ENCODE measurements at regions not wholly inside any gene's neighbourhood (a gene's known extent, or its start where the extent isn't known, plus 50 kb on each side); places are given as distances from the start of the nearest gene placed in this dataset.

DNA sequence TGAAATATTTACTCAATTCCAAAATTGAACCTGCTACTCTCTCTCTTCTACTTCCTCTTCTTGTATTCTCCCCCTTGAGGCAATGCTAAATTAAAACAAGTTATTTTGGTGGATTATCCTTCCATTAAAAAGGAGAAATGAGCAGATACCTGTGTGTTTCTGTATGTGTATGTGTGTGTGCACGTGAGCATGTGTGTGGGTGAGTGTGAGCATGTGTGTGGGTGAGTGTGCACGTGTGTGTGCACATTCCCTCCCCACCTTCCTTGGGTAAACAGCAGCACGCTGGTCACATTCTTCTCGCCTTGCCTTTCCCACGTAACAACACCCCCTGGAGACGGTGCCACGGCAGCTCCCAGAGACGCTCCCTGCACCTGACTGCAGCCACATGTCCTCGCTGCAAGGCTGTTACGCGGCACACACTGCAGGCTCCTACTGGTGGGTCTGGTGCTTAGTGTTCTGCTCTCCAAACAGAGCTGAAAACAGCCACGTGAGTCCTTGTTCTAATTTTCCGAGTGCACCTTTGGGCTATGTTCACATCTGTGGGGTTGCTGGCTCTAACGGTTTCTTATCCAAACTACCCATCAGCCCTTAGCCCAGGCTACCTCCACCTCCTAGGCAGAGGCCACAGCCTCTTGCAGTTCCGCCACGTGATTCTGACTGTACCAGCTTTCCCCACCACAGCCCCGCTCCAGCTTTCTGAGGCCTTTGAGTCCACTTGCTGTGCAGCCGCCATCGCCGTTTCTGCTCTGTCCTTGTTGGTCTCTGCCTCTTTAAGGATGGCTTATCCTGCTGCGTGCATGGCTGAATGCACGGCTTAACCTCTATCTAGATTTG, 123.4 kb downstream of the CTTN start:
- Mint-ChIP-seq H3K9me3 (no peaks in the 10 kb centered on the region), H3K36me3 (no peaks in the 10 kb centered on the region), H3K27ac (no peak overlapping the region), H3K4me3 (no peak overlapping the region), H3K4me1 (peaks cover 0 to 2% of the 10 kb centered on the region in 2 donors), H3K27me3 (peaks cover 23 to 27% of the 10 kb centered on the region in 2 donors)
- DNase-seq (no peak), ATAC-seq (replicated peaks) (no peak)

DNA sequence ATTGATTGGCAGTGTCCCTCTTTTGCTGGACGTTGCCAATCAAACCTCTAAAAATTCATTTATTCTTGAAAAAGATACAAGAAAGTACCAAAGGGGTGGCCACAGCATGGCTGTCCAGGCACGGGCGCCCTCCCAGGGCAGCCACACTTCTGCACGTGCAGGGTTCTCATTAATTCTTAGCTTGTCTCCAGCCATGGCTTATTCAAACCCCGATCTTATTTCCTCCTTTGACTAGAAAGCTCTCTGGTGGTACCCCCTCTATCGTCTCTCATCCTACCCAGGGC, 123.9 kb downstream of the CTTN start:
- Mint-ChIP-seq H3K27me3 (peaks cover 23 to 32% of the 10 kb centered on the region in 2 donors), H3K4me1 (peaks cover 0 to 2% of the 10 kb centered on the region in 2 donors), H3K27ac (no peak overlapping the region), H3K36me3 (no peaks in the 10 kb centered on the region), H3K9me3 (no peaks in the 10 kb centered on the region), H3K4me3 (no peak overlapping the region)
- no peak for ATAC-seq (replicated peaks)
- DNase-seq, result no peak

DNA sequence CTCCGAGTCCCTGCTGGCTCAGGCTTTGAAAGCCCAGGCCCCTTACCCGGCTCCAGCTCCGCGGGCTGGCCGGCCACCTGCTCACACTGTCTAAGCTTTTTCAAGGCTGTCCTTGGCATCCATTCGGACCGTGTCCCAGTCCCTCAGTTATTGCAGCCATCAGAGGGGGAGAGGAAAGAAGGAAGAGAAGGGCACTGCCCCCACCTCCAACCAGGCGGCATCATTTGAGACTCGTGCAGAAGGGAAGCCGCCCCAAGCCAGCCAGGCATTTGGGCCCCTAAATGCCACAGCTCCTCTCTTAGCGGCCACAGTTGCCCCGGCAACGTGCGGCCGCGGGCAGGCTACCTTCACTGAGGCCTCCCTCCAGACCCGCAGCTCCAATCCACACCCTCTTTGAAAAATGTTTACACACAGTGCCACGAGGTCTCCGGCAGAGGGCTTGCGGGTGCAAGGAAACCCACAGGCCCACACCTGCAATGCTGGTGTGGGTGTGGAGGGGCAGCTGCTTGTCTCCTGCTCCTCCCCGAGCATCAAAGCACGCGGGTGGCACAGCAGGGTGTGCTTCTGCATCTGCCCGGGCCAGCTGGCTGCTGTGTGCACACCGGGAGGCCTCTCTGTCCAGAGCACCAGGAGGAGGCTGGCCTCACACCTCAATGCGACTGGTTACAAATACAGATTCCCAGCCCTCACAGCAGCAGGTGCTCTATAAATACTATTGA, 124.4 kb downstream of the CTTN start:
- H3K9me3 Mint-ChIP-seq, result no peaks in the 10 kb centered on the region
- H3K36me3 Mint-ChIP-seq, result no peaks in the 10 kb centered on the region
- H3K4me1 Mint-ChIP-seq, result peaks cover 0 to 2% of the 10 kb centered on the region in 2 donors
- H3K4me3 Mint-ChIP-seq, result no peak overlapping the region
- DNase-seq, result no peak
- peaks cover 23 to 32% of the 10 kb centered on the region in 2 donors for H3K27me3 Mint-ChIP-seq
- no peak overlapping the region for H3K27ac Mint-ChIP-seq
- ATAC-seq (replicated peaks), result no peak

DNA sequence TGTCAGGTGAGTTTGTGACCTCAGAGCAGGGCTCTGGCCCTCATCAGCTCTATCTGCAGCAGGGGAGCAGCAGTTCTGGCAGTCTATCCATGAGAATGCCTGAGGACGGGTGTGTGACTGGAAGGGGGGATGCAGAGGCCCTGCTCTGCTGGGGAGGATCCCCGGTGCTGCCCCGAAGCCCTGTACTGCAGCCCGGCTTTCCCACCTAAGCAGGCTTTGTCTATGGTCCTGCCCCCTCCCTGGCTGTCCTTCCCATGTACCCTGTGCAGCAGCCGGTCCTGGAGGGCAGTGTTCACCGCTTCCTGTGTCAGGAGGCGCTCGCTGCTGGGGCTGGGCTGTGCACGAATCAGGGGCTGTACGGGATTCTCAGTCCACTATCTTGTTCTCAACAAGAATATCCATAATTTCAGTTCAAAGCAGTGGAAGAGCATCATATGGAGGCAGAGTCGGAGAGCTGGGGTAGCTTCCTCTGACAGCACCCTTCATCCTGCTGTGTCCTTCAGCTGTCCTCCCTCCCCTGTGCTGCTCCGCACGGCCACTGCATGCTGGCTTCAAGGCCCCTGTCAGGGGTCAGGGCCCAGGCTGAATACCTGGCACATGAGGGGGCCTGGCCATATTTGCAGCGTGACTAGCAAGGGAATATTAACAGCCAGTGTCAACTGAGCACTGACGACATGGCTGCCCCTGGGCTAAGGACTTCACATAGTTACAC, 125.2 kb downstream of the CTTN start:
- no peak for DNase-seq
- no peak for ATAC-seq (replicated peaks)
- H3K9me3 Mint-ChIP-seq, result no peaks in the 10 kb centered on the region
- no peak overlapping the region for H3K4me3 Mint-ChIP-seq
- peaks cover 0 to 2% of the 10 kb centered on the region in 2 donors for H3K4me1 Mint-ChIP-seq
- H3K27ac Mint-ChIP-seq, result no peak overlapping the region
- H3K27me3 Mint-ChIP-seq, result peaks cover 23 to 32% of the 10 kb centered on the region in 2 donors
- H3K36me3 Mint-ChIP-seq, result no peaks in the 10 kb centered on the region

DNA sequence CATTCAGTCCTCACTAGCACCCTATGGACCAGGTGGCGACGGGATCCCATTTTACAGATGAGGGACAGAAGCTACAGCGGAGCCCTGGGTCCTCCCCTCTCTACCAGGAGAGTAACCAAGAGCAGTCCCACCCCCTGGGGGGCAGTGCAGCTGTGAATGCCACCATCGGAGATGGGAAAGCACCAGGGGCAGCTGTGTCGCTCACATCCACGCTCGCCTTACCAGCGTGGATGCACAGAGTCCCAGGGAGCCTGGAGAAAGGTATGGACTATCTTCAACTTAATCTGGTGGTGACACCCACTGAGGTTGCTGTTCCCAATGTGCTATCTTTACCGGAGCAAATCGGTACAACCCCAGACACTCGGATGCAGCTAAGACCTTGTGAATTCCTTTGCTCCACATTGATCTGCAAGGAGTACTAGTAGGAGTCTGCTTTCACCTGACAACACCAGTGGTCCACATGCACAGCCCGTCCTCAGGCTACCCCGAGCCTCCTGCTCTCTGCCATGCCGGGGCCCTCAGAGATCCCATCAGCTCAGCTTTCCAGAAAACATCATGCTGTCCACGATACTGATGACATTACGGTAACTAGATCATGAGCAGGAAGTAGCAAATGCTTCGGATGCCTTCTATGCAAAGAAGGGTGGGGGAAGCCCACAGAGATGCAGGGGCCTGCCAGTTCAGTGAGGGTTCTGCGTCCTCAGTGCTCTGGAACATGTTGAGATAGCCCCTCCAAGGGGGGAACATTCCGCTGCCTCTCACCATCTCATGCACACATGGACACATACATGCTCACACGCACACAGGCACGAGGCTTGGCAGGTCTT, 126.0 kb downstream of the CTTN start:
- ATAC-seq (replicated peaks), result no peak
- Mint-ChIP-seq H3K4me3 (no peak overlapping the region), H3K27me3 (peaks cover 23 to 32% of the 10 kb centered on the region in 2 donors), H3K9me3 (no peaks in the 10 kb centered on the region), H3K27ac (no peak overlapping the region), H3K4me1 (peaks cover 0 to 2% of the 10 kb centered on the region in 2 donors), H3K36me3 (no peaks in the 10 kb centered on the region)
- DNase-seq, result no peak

DNA sequence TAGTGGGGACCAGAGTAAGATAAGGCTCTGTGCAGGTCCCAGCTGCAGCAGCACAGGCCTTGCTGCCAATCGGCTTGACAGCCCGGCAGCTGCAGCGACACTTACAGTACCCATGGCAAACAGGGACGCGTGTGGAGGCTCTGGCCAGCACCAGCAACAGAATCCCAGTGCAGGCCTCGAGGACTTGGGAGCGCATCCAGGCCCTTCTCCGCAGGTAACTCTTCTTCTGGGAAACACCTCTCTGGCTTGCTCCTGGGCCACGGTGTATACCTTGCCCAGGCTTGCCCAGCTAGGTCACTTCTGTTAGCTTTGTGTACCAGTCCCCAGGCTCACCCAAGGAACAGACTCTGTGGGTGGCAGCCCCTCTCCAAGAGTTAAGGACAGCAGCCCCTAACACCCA, 126.7 kb downstream of the CTTN start:
- peaks cover 0 to 2% of the 10 kb centered on the region in 2 donors for H3K4me1 Mint-ChIP-seq
- peaks cover 0 to 5% of the 10 kb centered on the region in 2 donors for H3K9me3 Mint-ChIP-seq
- ATAC-seq (replicated peaks), result no peak
- no peaks in the 10 kb centered on the region for H3K36me3 Mint-ChIP-seq
- DNase-seq, result no peak
- H3K27ac Mint-ChIP-seq, result no peak overlapping the region
- H3K4me3 Mint-ChIP-seq, result no peak overlapping the region
- peaks cover 23 to 31% of the 10 kb centered on the region in 2 donors for H3K27me3 Mint-ChIP-seq

DNA sequence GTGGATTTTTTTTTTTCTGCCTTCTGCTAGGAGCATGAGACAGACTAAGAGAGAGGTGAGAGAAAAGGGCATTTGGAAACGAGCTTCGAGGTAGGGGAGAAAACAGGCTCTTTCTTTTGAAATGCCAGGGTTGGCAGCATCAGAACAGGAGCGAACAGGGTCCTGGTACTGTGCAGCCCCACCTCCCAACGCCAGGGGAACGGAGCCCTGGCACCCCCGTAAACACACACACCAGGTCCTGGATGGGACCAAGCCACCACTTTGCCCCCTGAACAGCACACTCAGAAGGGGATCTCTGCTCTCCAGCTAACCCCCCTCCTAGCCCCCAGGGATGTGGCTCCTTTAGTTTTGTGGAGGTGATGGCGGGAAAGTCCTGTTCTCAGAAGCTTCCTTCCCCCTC, 127.1 kb downstream of the CTTN start:
- peaks cover 0 to 5% of the 10 kb centered on the region in 2 donors for H3K9me3 Mint-ChIP-seq
- H3K36me3 Mint-ChIP-seq, result no peaks in the 10 kb centered on the region
- H3K4me1 Mint-ChIP-seq, result peaks cover 0 to 2% of the 10 kb centered on the region in 2 donors
- DNase-seq (no peak), ATAC-seq (replicated peaks) (no peak)
- H3K4me3 Mint-ChIP-seq, result no peak overlapping the region
- H3K27ac Mint-ChIP-seq, result no peak overlapping the region
- peaks cover 22 to 29% of the 10 kb centered on the region in 2 donors for H3K27me3 Mint-ChIP-seq

DNA sequence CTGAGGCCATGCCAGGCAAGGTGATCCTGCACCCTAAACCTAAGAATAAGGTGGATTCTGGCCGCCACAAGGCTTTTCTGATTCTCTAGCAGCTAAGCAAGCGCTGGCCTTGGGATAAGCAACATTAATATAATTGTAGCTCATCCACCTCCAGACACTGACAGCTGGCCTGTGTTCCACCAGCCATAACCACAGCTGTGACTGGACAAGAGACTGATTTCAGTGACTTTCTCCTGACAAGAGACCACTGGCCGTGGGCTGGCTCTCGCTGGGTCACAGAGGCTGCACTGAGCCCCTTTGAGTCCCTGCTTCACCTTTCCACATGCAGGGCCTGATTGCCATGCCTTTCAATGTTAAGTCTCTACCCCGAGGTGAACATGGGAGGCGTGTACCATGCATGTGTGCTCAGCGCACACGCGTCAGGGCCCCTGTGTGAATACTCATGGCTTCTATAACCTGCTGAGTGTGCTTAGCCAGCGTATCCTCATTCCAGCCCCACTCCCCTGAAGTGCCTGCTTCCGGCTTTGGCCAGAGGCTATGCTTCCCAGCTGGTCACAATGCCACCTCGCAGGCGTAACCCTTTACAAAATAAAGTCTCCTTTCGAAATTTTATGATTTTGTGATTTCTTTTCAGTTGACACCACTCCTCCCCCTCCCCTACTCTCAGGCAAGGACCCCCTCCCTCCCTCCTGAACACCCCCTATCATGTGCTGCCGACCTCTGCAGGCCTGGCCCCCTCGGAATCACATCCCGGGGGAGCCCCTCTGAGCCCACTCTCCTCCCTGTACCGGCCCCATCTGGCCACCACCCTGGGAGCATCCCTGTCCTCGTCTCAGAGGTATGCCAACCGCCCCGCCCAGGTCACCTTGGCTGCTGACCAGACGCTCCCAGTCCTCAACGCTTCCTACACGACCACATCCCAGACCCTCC, 128.1 kb downstream of the CTTN start:
- H3K27ac Mint-ChIP-seq, result no peak overlapping the region
- no peaks in the 10 kb centered on the region for H3K36me3 Mint-ChIP-seq
- H3K4me1 Mint-ChIP-seq, result peaks cover 0 to 1% of the 10 kb centered on the region in 2 donors
- H3K27me3 Mint-ChIP-seq, result peaks cover 13 to 22% of the 10 kb centered on the region in 2 donors
- DNase-seq (no peak), ATAC-seq (replicated peaks) (no peak)
- H3K4me3 Mint-ChIP-seq, result no peak overlapping the region
- H3K9me3 Mint-ChIP-seq, result peaks cover 0 to 5% of the 10 kb centered on the region in 2 donors

DNA sequence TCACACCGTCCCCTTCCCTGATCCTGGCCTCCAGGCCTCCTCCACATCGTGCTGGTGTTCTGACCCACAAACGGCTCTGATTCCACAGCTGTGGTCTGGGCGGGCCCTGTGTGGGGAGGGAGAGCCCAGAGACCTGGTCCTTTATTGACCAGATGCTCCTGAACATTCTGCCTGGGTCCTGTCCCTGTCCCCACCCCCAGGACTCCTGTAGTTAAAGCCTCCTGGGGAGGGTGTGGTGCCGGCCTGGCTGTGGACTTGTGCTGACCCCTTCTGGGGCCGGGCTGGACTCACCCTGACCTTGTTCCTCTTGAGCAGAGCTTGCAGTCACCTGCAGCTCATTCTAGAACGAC, 128.7 kb downstream of the CTTN start:
- Mint-ChIP-seq H3K36me3 (no peaks in the 10 kb centered on the region), H3K27ac (no peak overlapping the region), H3K4me1 (no peaks in the 10 kb centered on the region), H3K27me3 (peaks cover 8 to 20% of the 10 kb centered on the region in 2 donors), H3K9me3 (peaks cover 0 to 5% of the 10 kb centered on the region in 2 donors), H3K4me3 (no peak overlapping the region)
- ATAC-seq (replicated peaks) (no peak), DNase-seq (no peak)

DNA sequence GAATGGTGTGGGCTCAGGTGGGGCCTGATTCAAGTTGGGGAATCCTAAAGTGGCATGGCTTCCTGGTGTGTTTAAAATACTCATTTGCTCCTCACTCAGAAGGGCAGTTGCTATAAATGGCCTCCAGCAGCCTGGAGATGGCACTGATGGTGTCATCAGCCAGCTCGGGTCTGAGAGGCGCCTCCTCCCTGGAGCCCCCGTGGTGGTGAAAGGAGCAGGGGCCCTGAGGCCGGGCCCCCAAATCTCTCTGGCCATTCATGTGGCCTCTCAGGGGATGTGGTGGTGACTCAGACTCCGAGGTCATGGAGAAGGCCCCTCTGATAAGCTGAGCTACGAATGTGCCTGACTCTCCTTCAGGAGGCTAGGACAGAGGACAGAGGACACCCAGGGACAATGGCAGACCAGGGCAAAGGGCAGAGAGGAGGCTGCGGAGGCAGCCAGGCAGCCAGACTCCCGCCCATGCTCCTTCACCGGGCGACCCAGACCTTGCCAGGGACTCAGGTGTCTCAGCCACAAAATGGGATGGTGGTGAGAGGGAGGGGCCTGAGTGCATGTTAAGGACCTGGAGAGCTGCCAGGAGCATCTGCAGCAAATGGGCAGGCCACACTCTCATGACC, 129.2 kb downstream of the CTTN start:
- H3K9me3 Mint-ChIP-seq, result peaks cover 0 to 5% of the 10 kb centered on the region in 2 donors
- H3K4me1 Mint-ChIP-seq, result no peaks in the 10 kb centered on the region
- H3K36me3 Mint-ChIP-seq, result no peaks in the 10 kb centered on the region
- H3K27ac Mint-ChIP-seq, result no peak overlapping the region
- peaks cover 8 to 17% of the 10 kb centered on the region in 2 donors for H3K27me3 Mint-ChIP-seq
- ATAC-seq (replicated peaks) (no peak), DNase-seq (no peak)
- H3K4me3 Mint-ChIP-seq, result no peak overlapping the region

DNA sequence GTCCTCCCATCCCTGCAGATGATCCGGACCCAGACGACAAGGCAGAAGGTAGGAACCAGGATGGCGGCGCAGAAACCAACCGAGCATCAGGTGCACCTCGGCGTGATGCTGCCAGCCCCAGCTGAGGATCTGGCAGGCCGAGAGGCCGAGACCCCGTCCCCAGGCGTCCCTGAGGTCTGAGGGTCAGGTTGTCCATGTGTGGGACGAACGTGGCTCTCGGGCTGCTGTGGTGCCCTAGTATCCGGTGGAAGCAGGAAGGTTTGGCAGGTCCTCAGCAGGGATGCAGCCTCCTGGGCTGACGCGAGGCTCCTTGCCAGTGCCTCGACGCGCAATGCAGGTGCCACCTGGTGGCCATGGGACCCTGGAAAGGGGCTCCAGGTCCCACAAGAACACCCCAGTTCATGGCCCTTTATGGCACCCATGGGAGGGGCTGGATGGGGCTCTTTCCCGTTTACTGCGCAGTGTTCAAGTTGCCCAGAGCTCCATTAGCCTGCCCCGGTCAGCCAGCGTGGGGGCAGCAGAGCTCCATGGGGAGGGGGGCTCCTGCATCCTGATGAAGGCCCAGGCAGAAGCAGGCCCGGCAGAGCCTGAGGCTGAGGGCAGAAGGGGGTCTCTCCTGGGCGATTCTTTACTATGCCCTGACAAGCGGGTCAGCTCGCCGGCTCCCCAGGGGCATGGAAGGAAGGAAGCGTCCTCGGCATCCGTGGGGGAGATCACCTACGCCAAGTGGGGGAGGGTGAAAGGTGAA, 129.9 kb downstream of the CTTN start:
- no peaks in the 10 kb centered on the region for H3K4me1 Mint-ChIP-seq
- ATAC-seq (replicated peaks), result no peak

DNA sequence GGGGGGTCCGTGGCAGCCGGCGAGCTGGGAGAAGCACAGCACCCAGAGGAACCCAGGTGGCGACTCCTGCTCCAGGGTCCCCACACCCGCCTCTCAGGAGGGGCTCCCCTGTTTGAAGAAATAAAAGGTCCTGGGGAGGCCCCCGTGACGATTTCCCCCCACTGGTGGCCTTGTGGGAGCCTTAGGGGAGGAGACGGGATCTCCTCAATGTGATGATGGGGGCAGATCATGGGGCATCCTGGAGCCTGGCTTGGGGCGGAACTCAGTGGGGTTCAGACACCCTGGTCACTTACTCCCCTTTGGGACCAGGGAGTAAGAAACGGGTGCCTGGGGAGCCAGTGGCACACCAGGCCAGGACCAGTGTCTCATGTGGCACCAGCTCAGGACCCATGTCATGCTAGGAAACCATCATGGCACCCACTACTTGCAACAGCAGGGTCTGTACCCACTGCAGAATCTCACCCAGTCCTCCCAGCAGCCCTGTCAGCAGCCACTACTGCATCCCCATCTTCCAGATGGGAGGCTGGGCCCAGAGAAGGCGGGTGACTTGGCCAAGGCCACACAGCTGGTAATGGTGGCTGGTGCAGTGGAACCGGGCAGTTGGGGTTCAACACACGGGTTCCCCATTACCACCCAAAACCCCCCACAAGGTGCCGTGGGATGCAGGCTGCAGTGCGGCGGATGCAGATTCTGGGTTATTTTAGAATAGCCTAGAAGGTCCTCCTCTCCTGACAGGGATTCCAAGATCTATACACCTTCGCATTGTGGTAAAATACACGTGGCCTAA, 130.7 kb downstream of the CTTN start:
- DNase-seq (no peak), ATAC-seq (replicated peaks) (no peak)
- Mint-ChIP-seq H3K4me3 (no peak overlapping the region), H3K4me1 (no peaks in the 10 kb centered on the region), H3K9me3 (peaks cover 5 to 11% of the 10 kb centered on the region in 2 donors), H3K27me3 (peaks cover under 1 to 9% of the 10 kb centered on the region in 2 donors), H3K27ac (no peak overlapping the region), H3K36me3 (no peaks in the 10 kb centered on the region)

More for the DNA sequence above, 129.9 kb downstream of the CTTN start:
- H3K9me3 Mint-ChIP-seq, result peaks cover 0 to 6% of the 10 kb centered on the region in 2 donors
- no peak for DNase-seq
- H3K27me3 Mint-ChIP-seq, result peaks cover 8 to 15% of the 10 kb centered on the region in 2 donors
- H3K36me3 Mint-ChIP-seq, result no peaks in the 10 kb centered on the region
- no peak overlapping the region for H3K27ac Mint-ChIP-seq
- no peak overlapping the region for H3K4me3 Mint-ChIP-seq

All from stimulated activated naive B cell treated with anti-CD40 and anti-IgM and Interleukin-4, amounts not matched to agents 10 μg/mL and 1 μg/mL and 100 μg/mL, for 72 hours (primary cell).